ENCODE measurements at regions not wholly inside any gene's neighbourhood (a gene's known extent, or its start where the extent isn't known, plus 50 kb on each side); places are given as distances from the start of the nearest gene placed in this dataset.

- TF ChIP-seq CTCF (IDR thresholded peaks at IDR 0.05) (no peak), POLR2A (IDR thresholded peaks at IDR 0.05) (no peak), POLR2AphosphoS5 (IDR thresholded peaks at IDR 0.05; ENCODE audit: insufficient read depth in 1 of 2, low read depth in 1 of 2) (no peak)
Measured at GRCh38 chr1:213738658-213739057, 249.1 kb upstream of the PROX1 start.
